ENCODE measurements at regions not wholly inside any gene's neighbourhood (a gene's known extent, or its start where the extent isn't known, plus 50 kb on each side); places are given as distances from the start of the nearest gene placed in this dataset.
"Not testable (repeated sequence)": the region's sequence is repeated elsewhere in the genome, so short reads cannot be mapped to it uniquely, and the experiment has no call there.

- no peak for DNase-seq (ENCODE audit: low read depth)
Observed at GRCh38 chr5:27797220-27797619, 758.8 kb upstream of the CDH9 start.

GRCh38 chr5:27788184-27788583 is 749.8 kb upstream of the CDH9 start:
- no peak for DNase-seq (ENCODE audit: low read depth)

GRCh38 chr5:27784317-27784716 is 745.9 kb upstream of the CDH9 start:
- no peak for DNase-seq (ENCODE audit: low read depth)

DNA sequence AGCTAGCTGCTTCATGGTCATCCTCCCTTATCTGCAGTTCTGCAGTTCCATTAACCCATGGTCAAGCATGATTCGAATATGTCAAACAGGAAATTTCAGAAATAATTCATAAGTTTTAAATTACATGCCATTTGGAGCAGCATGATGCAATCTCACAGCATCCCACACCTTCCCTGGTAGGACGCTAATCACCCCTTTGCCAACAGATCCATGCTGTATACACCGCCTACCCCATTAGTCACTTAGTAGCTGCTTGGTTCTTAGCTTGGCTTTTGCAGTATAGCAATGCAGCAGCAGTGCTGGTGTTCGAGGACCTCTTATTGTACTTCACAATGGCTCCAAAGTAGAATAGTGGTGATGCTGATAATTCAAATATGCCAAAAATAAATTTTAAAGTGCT is 739.7 kb upstream of the CDH9 start:
- DNase-seq (ENCODE audit: low read depth) = no peak

DNA sequence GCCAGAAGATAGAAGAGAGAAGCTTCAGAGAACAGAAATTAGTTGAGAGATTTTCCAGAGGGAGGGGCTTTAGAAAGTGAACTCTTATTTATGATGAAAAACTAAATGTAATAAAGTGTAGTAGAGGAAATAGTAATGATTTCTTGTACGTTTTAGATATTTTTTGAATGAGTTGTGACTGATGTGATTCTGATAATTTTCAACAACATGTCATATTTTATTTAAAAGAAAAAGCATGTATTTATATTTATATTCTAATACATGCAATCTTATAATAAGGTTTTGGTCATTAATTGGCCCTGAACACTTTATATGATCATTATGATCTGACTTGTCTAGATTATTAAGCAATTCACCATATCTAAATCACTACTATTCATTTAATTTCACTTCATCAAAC is 735.2 kb upstream of the CDH9 start:
- DNase-seq (ENCODE audit: low read depth) = no peak

GRCh38 chr5:27773166-27773565 is 734.8 kb upstream of the CDH9 start:
- no peak for DNase-seq (ENCODE audit: low read depth)

DNA sequence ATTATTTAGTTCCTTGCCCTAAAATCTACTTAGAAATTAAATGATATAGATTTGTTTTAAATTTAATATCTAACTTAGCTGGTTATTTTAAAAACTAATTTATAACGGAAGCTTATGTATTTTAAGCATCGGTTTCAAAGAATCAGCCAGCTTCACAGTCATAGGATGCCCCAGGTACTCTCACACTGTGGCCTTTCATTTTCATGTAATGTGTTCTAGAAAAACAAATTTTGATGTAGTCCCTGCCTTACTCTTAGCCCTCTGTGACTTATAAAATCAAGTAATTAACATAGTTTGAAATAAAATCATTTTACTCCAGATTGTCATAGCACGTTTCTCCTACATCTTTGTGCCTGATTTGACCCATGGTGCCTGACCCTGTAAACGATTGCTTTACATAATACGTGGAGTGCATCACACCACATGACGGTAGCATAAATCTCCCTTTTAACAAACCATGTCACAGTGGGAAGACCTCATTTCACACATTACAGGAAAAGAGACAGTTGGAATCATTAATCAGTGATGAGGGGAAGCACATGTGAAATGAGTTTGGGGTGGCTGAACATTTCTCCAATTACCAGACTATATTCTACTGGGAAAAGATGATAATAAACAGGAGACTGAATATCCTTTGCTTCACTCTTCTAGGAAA is 731.5 kb upstream of the CDH9 start:
- no peak for DNase-seq (ENCODE audit: low read depth)

- peak; percentile 20 for DNase-seq (ENCODE audit: low read depth)
Observed at GRCh38 chr5:27748847-27749246, 710.5 kb upstream of the CDH9 start.

DNA sequence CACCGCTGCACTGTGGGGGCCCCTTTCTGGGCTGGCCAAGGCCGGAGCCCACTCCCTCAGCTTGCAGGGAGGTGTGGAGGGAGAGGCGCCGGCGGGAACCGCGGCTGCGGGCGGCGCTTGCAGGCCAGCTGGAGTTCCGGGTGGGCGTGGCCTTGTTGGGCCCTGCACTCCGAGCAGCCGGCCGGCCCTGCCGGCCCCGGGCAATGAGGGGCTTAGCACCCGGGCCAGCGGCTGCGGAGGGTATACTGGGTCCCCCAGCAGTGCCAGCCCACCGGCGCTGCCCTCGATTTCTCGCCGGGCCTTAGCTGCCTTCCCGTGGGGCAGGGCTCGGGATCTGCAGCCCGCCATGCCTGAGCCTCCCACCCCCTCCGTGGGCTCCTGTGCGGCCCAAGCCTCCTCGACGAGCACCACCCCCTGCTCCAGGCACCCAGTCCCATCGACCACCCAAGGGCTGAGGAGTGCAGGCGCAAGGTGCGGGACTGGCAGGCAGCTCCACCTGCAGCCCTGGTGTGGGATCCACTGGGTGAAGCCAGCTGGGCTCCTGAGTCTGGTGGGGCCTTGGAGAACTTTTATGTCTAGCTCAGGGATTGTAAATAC is 705.1 kb upstream of the CDH9 start:
- DNase-seq (ENCODE audit: low read depth) = not testable (repeated sequence)

- DNase-seq (ENCODE audit: low read depth) = no peak
Observed at GRCh38 chr5:27742805-27743204, 704.4 kb upstream of the CDH9 start.

GRCh38 chr5:27734838-27735237 is 696.5 kb upstream of the CDH9 start:
- no peak for DNase-seq (ENCODE audit: low read depth)

DNA sequence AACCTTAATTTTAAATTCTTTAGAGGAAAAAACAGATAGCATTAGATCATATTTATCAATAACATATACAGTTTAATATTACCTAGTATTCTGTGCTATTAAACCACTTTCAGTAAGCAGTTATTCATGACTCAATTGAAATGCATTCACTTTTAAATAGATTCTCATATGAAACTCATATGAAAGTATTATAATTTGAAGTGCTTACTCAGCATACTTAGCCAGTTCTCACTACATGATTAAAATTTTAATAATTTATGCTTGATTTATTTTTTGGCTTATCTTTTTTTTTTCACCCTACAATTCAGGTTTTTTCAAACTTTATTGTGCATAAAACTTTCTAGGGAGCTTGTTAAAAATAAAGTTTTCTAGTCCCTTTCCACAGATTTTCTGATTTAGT is 694.9 kb upstream of the CDH9 start:
- no peak for DNase-seq (ENCODE audit: low read depth)

GRCh38 chr5:27727254-27727653 is 688.9 kb upstream of the CDH9 start:
- no peak for DNase-seq (ENCODE audit: low read depth)

DNA sequence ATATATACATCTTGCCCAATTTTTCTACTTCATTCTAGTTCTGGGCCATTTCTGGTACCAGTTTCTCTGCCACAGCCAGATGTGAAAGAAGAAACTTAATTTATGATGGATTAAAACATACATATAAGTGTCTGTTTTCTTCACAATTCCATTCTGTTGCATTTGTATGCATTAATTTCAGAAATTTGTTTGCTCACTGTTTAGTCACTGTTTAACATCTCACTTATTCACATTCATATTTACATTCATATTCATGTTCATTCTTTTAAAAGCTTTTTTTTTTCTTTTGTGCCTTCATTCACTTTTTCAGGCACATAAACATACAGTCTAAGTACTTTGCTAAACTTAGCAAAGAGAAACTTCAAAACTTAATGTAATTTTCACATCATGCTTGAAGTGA is 684.0 kb upstream of the CDH9 start:
- DNase-seq (ENCODE audit: low read depth) = no peak

- DNase-seq (ENCODE audit: low read depth) = peak; percentile 63
Observed at GRCh38 chr5:27708534-27708933, 670.1 kb upstream of the CDH9 start.

DNA sequence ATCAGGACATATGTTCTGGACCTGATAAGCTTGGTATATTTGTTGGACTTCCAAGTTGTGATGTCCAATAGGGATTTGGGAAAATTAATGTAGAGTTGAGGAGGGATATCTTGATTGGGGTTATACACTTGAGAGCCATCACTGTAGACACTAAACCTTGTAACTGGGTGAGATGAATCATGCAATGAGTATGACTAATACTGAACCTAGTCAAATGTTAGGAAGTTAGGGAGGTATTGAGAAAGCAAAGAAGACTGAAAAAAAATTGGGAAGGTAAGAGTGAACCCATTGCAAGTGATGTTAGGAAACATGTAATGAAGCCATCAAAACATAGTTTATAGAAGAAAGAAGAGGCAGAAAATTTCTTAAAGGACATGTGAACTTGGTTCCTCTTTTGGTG is 668.4 kb upstream of the CDH9 start:
- DNase-seq (ENCODE audit: low read depth) = peak; percentile 56

DNA sequence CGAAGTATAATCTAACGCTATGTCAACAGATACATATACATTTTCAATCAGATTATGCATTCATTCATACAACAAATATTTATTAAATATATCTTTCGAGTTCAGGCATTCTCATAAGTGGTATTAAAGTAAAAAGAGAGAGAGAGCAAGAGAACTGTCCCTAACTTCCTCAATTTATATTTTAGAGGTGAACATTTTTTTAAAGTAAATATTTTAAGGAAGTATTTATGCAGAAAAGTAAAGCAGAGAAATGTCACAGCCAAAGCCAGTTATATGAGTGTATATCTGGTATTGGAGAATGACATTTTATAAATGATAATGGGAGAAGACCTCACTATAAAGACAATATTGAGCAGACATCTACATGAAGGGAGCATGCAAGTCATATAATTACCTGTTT is 667.3 kb upstream of the CDH9 start:
- DNase-seq (ENCODE audit: low read depth) = no peak

DNA sequence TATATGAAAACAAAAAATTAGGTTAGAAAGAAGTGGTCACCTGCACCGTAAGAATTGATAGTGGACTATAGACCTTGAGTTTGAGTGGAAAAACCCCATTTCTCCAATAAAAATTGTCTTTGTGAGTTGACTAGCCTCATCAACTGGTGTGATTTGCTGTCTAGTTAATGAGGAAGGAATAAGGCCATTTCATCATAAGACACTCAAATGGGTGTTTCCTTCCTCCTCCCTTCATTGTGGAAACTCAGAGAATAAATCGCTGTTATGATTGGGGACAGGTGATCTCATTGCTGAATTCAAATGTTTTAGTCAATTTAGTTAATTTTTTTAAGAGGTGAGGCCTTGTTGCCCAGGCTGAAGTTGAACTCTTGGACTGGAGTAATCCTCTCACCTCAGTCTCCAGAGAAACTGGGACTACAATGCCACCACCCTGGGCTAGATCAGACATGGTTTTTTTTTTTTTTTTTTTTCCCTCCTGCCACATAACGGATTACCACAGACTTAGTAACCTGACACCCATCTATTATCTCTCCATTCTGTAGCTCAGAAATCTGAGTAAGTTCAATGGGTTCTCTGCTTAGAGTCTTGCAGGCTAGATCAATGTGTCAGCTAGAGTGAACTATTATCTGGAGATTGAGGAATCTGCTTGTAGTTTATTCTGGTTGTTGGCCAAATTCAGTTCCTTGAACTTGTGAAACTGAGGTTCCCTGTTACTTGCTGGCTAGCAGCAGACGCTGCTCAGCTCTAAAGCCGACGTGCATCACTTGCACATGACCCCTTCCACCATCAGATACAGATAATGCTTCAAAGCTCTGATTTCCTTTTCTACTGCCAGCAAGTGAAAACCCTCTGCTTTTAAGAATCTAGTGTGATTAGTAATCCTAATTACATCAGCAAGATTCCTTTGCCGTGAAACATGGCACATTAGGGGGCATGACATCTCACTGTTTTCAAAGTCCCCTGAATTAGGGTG is 663.8 kb upstream of the CDH9 start:
- peak; percentile 93 for DNase-seq (ENCODE audit: low read depth)

DNA sequence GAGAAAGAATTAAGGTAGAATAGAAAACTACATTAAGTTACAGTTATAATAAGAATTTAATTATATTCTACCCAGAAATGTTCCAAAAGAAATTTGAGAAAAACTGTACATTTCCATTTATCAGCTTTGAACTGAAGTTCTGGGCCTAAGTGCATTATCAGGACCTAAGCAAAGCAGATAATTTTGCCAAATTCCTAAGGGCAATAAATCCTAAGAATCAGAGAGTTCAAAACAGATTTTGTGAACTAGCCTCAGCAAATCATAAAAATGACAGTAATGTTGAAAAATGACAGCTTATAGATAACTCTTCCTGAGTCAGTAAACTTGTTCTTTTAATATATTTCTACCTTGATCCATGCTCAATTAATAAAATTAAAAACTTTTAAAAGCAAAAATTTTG is 662.1 kb upstream of the CDH9 start:
- DNase-seq (ENCODE audit: low read depth) = no peak

DNA sequence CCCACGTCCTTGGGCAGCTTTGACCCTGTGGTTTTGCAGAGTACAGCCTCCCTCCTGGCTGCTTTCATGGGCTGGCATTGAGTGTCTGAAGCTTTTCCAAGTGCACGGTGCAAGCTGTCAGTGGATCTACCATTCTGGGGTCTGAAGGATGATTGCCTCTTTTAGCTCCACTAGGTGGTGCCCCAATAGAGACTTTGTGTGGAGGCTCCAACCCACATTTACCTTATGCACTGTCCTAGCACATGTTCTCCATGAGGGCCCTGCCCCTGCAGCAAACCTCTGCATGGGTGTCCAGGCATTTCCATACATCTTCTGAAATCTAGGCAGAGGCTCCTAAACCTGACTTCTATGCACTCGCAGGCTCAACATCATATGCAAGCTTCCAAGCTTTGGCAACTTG is 644.2 kb upstream of the CDH9 start:
- peak; percentile 26 for DNase-seq (ENCODE audit: low read depth)

DNA sequence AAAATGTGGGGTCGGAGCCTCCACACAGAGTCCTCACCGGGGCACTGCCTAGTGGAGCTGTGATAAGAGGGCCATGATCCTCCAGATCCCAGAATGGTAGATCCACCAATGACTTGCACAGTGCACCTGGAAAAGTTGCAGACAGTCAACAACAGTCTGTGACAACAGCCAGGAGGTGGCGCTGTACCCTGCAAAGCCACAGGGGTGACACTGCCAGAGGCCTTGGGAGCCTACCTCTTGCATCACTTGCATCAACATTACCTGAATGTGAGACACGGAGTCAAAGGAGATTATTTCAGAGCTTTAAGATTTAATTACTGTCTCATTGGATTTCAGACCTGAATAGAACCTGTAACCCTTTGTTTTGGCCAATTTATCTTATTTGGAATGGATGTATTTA is 614.1 kb upstream of the CDH9 start:
- DNase-seq (ENCODE audit: low read depth) = no peak

- DNase-seq (ENCODE audit: low read depth) = no peak
Observed at GRCh38 chr5:27639005-27639612, 600.7 kb upstream of the CDH9 start.

GRCh38 chr5:27619982-27620381 is 581.6 kb upstream of the CDH9 start:
- no peak for DNase-seq (ENCODE audit: low read depth)

Measured in amniotic epithelial cell (primary cell).